Sigmoid colon (tissue), 4 donors: ENCODE measurements at regions not wholly inside any gene's neighbourhood (a gene's known extent, or its start where the extent isn't known, plus 50 kb on each side); places are given as distances from the start of the nearest gene placed in this dataset.

Source experiments
- EP300 ChIP-seq, 4 donors: sonication (generic); formaldehyde crosslinking; IDR thresholded peaks; one replicate each; pipeline ENCODE4 v1.6.1; 2017; ENCODE audit warnings: antibody characterized with exemption in 4 of 4
- POLR2A ChIP-seq, 2 donors: fragments of 450-650 bp; IDR thresholded peaks; one replicate each; pipeline ENCODE4 v1.6.1; 2016; ENCODE audit warnings: antibody characterized with exemption in 2 of 2, mild to moderate bottlenecking in 2 of 2, moderate library complexity in 2 of 2
- TF ChIP-seq, protein P1 (sequence below), 4 experiments: fragments of 450-650 bp in 3 of 4; fragments of 200-600 bp in 1 of 4; IDR thresholded peaks; one replicate each; pipeline ENCODE4 v1.5.1; 2016 to 2019; ENCODE audit warnings: antibody characterized with exemption in 4 of 4, mild to moderate bottlenecking in 3 of 4, moderate library complexity in 2 of 4

DNA sequence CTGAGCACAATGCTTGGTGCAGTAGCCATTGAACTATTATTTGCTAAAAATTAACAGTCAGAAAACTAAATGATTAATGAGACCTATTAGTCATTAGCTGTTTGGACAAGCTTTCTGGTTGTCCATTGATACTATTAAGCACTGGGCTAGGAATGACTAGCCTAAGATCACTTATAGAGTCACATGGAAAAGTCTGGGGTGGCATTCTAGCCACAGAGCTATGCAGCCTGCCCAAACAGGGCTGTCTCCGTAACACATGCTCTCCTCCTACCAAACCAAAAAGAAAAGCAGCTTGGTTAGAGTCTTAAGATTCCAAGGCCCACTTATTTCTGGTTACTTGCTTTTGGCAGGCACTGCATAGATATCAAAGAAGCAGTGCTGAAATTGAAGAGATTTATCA lies 193.5 kb upstream of the NBEA start:
- TF ChIP-seq EP300 (IDR thresholded peaks at IDR 0.05) (no peak), POLR2A (IDR thresholded peaks at IDR 0.05) (no peak)
- TF ChIP-seq, protein P1, sequence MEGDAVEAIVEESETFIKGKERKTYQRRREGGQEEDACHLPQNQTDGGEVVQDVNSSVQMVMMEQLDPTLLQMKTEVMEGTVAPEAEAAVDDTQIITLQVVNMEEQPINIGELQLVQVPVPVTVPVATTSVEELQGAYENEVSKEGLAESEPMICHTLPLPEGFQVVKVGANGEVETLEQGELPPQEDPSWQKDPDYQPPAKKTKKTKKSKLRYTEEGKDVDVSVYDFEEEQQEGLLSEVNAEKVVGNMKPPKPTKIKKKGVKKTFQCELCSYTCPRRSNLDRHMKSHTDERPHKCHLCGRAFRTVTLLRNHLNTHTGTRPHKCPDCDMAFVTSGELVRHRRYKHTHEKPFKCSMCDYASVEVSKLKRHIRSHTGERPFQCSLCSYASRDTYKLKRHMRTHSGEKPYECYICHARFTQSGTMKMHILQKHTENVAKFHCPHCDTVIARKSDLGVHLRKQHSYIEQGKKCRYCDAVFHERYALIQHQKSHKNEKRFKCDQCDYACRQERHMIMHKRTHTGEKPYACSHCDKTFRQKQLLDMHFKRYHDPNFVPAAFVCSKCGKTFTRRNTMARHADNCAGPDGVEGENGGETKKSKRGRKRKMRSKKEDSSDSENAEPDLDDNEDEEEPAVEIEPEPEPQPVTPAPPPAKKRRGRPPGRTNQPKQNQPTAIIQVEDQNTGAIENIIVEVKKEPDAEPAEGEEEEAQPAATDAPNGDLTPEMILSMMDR (IDR thresholded peaks at IDR 0.05): no peak
